Osteocyte (in vitro differentiated cells): ENCODE measurements at regions not wholly inside any gene's neighbourhood (a gene's known extent, or its start where the extent isn't known, plus 50 kb on each side); places are given as distances from the start of the nearest gene placed in this dataset.
"Not testable (repeated sequence)": the region's sequence is repeated elsewhere in the genome, so short reads cannot be mapped to it uniquely, and the experiment has no call there.

Source experiments
- DNase-seq: peaks from one replicate; pipeline ENCODE4 v3.0.0; 2021; ENCODE audit warnings: mixed read lengths; ENCODE audit not compliant: unreplicated experiment; ENCODE audit errors: extremely low spot score
- H3K27ac Mint-ChIP-seq: one replicate; pipeline ENCODE4 v1.8.0; 2021; ENCODE audit warnings: mild to moderate bottlenecking, mixed read lengths; ENCODE audit not compliant: unreplicated experiment
- H3K27me3 Mint-ChIP-seq: one replicate; pipeline ENCODE4 v1.8.0; 2021; ENCODE audit warnings: mixed read lengths; ENCODE audit not compliant: unreplicated experiment
- H3K36me3 Mint-ChIP-seq: one replicate; pipeline ENCODE4 v1.8.0; 2021; ENCODE audit warnings: mixed read lengths; ENCODE audit not compliant: unreplicated experiment
- H3K4me1 Mint-ChIP-seq: one replicate; pipeline ENCODE4 v1.8.0; 2021; ENCODE audit warnings: mixed read lengths; ENCODE audit not compliant: unreplicated experiment
- H3K4me3 Mint-ChIP-seq: one replicate; pipeline ENCODE4 v1.8.0; 2021; ENCODE audit warnings: mild to moderate bottlenecking, moderate library complexity, mixed read lengths; ENCODE audit not compliant: unreplicated experiment
- H3K9me3 Mint-ChIP-seq: one replicate; pipeline ENCODE4 v1.8.0; 2021; ENCODE audit warnings: mixed read lengths; ENCODE audit not compliant: unreplicated experiment
- CTCF ChIP-seq: fragments of 200-600 bp; sonication (generic); IDR thresholded peaks from 2 replicates; pipeline ENCODE4 v1.5.0; 2021; ENCODE audit warnings: antibody characterized with exemption, mild to moderate bottlenecking, moderate library complexity

GRCh38 chr3:162597226-162597625, 1100.6 kb downstream of the OTOL1 start:
- Mint-ChIP-seq H3K27ac (peak overlapping the region; percentile 74), H3K27me3 (no peaks in the 10 kb centered on the region), H3K4me1 (peaks cover 28% of the 10 kb centered on the region), H3K36me3 (no peaks in the 10 kb centered on the region), H3K9me3 (peaks cover 5% of the 10 kb centered on the region), H3K4me3 (no peak overlapping the region)
- TF ChIP-seq CTCF: no peak
- DNase-seq: no peak

GRCh38 chr3:162598500-162598899, 1101.9 kb downstream of the OTOL1 start:
- peaks cover 28% of the 10 kb centered on the region for H3K4me1 Mint-ChIP-seq
- not testable (repeated sequence) for H3K27ac Mint-ChIP-seq, DNase-seq, H3K36me3 Mint-ChIP-seq, H3K27me3 Mint-ChIP-seq, H3K4me3 Mint-ChIP-seq
- H3K9me3 Mint-ChIP-seq: peaks cover 14% of the 10 kb centered on the region

GRCh38 chr3:162599742-162600141, 1103.1 kb downstream of the OTOL1 start:
- not testable (repeated sequence) for H3K27me3 Mint-ChIP-seq, H3K4me3 Mint-ChIP-seq, DNase-seq, H3K27ac Mint-ChIP-seq, H3K36me3 Mint-ChIP-seq
- Mint-ChIP-seq H3K9me3 (peaks cover 14% of the 10 kb centered on the region), H3K4me1 (peaks cover 28% of the 10 kb centered on the region)

GRCh38 chr3:162601101-162601670, 1104.6 kb downstream of the OTOL1 start:
- Mint-ChIP-seq H3K27me3 (no peaks in the 10 kb centered on the region), H3K36me3 (peaks cover 1% of the 10 kb centered on the region), H3K4me1 (peaks cover 26% of the 10 kb centered on the region), H3K27ac (no peak overlapping the region), H3K4me3 (no peak overlapping the region), H3K9me3 (peaks cover 20% of the 10 kb centered on the region)
- DNase-seq: no peak
- TF ChIP-seq CTCF: no peak

GRCh38 chr3:162602619-162603018, 1106.0 kb downstream of the OTOL1 start:
- peaks cover 13% of the 10 kb centered on the region for H3K4me1 Mint-ChIP-seq
- H3K27ac Mint-ChIP-seq: no peak overlapping the region
- no peak for TF ChIP-seq CTCF
- H3K9me3 Mint-ChIP-seq: peaks cover 20% of the 10 kb centered on the region
- no peaks in the 10 kb centered on the region for H3K27me3 Mint-ChIP-seq
- no peak overlapping the region for H3K4me3 Mint-ChIP-seq
- DNase-seq: no peak
- H3K36me3 Mint-ChIP-seq: peaks cover 1% of the 10 kb centered on the region

- Mint-ChIP-seq H3K27ac (no peak overlapping the region), H3K4me3 (no peak overlapping the region), H3K9me3 (peaks cover 15% of the 10 kb centered on the region), H3K27me3 (no peaks in the 10 kb centered on the region), H3K4me1 (no peaks in the 10 kb centered on the region), H3K36me3 (peaks cover 1% of the 10 kb centered on the region)
- no peak for DNase-seq
- TF ChIP-seq CTCF: no peak
These were observed 1109.1 kb downstream of the OTOL1 start for GRCh38 chr3:162605651-162606204.
